ENCODE measurements at regions not wholly inside any gene's neighbourhood (a gene's known extent, or its start where the extent isn't known, plus 50 kb on each side); places are given as distances from the start of the nearest gene placed in this dataset.

DNA sequence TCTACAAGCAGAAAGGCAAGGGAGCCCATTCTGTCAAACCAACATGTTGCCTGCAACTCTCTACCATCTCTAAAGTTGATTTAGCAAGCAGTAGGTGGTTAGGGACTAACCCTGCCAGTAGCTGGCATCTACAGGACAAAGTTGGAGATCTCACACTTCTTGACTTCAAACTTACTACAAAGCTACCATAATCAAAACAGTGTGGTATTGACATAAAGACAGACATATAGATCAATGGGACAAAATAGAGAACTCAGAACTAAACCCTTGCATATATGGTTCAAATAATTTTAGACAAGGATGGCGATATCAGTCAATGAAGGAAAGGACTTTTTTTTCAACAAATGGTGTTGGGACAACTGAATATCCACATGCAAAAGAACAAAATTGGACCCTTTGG is 84.9 kb downstream of the MAP3K8 start:
- H3K9me3 ChIP-seq (ENCODE audit: insufficient read depth, low read depth, low read length), result no peaks in the 10 kb centered on the region
- H3F3A ChIP-seq (ENCODE audit: low read depth), result no peaks in the 10 kb centered on the region
- H3K4me1 ChIP-seq (ENCODE audit: insufficient read depth, low read length, poor library complexity, severe bottlenecking), result no peaks in the 10 kb centered on the region
- no peaks in the 10 kb centered on the region for H3K79me2 ChIP-seq (ENCODE audit: insufficient read depth, low read length)
- H3K9me2 ChIP-seq (replicated peaks; ENCODE audit: low read depth, low read length), result no peaks in the 10 kb centered on the region
- TF ChIP-seq, protein P1, sequence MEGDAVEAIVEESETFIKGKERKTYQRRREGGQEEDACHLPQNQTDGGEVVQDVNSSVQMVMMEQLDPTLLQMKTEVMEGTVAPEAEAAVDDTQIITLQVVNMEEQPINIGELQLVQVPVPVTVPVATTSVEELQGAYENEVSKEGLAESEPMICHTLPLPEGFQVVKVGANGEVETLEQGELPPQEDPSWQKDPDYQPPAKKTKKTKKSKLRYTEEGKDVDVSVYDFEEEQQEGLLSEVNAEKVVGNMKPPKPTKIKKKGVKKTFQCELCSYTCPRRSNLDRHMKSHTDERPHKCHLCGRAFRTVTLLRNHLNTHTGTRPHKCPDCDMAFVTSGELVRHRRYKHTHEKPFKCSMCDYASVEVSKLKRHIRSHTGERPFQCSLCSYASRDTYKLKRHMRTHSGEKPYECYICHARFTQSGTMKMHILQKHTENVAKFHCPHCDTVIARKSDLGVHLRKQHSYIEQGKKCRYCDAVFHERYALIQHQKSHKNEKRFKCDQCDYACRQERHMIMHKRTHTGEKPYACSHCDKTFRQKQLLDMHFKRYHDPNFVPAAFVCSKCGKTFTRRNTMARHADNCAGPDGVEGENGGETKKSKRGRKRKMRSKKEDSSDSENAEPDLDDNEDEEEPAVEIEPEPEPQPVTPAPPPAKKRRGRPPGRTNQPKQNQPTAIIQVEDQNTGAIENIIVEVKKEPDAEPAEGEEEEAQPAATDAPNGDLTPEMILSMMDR (conservative IDR thresholded peaks at IDR 0.05; ENCODE audit: low read length), result no peak
- no peak for TF ChIP-seq EZH2phosphoT487 (IDR thresholded peaks at IDR 0.05; ENCODE audit: borderline replicate concordance)
- H2AFZ ChIP-seq (ENCODE audit: low read length), result no peak overlapping the region
- no peaks in the 10 kb centered on the region for H3K27me3 ChIP-seq (ENCODE audit: insufficient read depth, low read length, poor library complexity, severe bottlenecking)
- no peak overlapping the region for H3K4me3 ChIP-seq (ENCODE audit: low read length, poor library complexity, severe bottlenecking)
- H3K4me2 ChIP-seq (ENCODE audit: low read depth, low read length, poor library complexity, severe bottlenecking), result no peak overlapping the region
- H4K20me1 ChIP-seq (ENCODE audit: insufficient read depth, low read length, poor library complexity, severe bottlenecking), result no peaks in the 10 kb centered on the region
- H3K36me3 ChIP-seq (ENCODE audit: insufficient read depth, low read length), result no peaks in the 10 kb centered on the region
- H3K9ac ChIP-seq (ENCODE audit: low read depth, low read length, poor library complexity, severe bottlenecking), result no peak overlapping the region

Data from Loucy (cell line).